MM.1S (cell line): ENCODE measurements at regions not wholly inside any gene's neighbourhood (a gene's known extent, or its start where the extent isn't known, plus 50 kb on each side); places are given as distances from the start of the nearest gene placed in this dataset.

Experiments
- CTCF ChIP-seq: fragments of 300-600 bp; sonication (generic); IDR thresholded peaks from 2 replicates; pipeline ENCODE4 v1.5.1; 2016; ENCODE audit warnings: antibody characterized with exemption, low read length, mixed read lengths
- EZH2 ChIP-seq: fragments of 300-600 bp; sonication (generic); optimal IDR thresholded peaks from 2 replicates; pipeline ENCODE3; 2017; ENCODE audit warnings: low read depth, mild to moderate bottlenecking, antibody characterized with exemption, low read length, mixed read lengths
- EZH2phosphoT487 ChIP-seq: fragments of 300-600 bp; sonication (generic); IDR thresholded peaks from 2 replicates; pipeline ENCODE4 v1.6.1; 2018; ENCODE audit warnings: antibody characterized with exemption, low read length

GRCh38 chr1:191870490-191870889 is 287.8 kb upstream of the RGS18 start:
- TF ChIP-seq EZH2phosphoT487 (no peak), CTCF (no peak), EZH2 (no peak)
